ENCODE measurements at regions not wholly inside any gene's neighbourhood (a gene's known extent, or its start where the extent isn't known, plus 50 kb on each side); places are given as distances from the start of the nearest gene placed in this dataset.

DNA sequence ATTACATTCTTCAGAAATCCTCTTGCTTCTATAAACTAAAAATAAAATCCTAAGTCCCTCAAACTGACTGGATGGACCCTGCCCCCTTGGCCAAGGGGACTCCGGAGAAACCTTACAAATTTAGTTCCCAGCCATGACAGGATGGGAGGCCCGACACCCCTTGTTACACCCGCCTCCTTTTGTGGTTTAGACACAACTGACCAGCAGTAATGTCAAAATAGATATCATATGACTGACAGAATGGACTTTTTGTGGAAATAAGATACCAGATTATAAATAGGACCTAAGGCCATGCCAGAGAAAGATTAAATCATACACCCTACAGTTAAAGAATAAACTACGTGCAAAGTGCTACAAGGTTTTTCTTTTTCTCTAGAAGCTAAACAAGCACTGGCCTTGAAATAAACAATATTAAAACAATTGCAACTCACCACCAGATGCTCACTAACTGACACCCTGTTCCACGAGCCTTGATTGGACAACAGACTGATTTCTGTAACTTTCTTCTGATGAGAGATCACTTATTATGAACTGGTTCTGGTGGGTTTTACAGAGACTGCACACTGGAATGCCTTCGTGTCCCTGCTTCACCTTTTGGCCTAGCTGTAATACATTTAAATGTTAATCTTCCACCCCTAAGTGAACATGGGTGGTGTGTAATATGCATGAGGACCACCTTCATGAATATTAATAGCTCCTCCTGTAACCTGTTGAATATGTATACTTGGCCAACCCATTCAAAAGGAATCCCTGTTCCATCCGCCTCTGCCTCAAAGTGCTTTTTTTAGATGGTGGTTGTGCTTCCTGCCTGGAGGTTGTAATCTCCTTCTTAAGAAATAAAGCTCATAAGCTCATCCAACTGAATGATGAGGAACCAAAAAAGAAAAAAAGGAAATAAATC lies 99.6 kb downstream of the ODF2L start:
- no peak for DNase-seq

DNA sequence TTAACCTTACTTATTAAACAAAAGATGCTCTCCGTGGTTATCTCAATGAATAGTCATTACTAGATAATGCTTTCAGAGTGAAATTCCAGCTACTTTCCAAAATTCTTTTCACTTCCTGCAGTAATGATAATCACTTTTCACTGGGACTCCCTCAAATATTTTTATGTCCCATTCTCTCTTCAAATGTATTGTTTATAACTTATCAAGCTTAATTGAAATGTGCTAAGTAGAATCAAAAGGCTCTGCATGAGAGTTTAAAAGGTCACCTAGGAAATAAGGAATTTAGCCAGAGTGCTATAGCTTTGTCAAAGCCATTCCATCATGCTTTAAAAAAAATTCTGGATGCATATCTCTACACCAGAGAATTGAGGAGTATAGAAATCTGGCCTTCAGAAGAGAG lies 106.4 kb downstream of the ODF2L start:
- DNase-seq = no peak

DNA sequence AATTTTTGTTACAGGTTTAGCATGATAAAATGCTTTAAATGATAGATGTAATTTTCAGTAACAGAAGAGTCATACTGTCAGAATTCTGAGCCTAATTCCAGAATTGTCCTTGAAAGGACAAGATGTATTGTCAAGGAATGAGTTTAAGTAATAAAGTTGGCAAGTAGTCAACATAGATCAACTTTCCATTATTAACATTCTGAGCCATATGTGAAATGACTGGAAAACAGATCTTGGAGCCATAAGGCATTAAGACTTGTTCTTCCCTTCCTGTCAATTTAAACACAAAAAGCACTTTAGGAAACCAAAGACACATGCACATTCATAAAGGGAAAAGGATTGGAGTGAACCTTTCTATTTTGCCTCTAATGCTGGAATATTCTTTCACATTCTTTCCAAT lies 107.0 kb downstream of the ODF2L start:
- no peak for DNase-seq

DNA sequence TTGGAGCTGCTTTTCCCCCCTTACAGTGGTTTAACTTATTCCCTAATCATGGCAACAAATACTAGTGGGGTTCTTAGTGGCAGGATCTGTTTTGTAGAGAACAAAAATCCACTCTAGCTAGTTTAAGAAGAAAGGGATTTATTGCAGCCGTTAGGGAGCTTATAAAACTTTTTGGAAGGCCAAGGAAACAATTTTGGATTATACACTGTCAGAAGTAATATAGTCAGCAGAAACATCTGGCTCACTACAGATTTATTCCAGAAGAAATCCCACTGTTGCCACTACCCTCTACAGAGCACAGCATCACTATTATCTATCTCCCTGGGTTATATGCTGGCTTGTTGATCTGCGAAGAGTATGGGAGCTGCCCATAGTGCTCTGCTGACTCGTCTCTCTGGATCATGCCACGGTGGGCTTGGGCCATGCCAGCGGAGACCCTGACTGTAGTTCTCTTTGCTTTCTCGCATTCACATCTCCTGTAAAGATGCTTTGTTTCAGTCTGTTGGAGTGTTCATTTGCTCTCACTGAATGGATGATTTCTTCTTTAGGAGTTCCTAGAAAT lies 107.5 kb downstream of the ODF2L start:
- no peak for DNase-seq

DNA sequence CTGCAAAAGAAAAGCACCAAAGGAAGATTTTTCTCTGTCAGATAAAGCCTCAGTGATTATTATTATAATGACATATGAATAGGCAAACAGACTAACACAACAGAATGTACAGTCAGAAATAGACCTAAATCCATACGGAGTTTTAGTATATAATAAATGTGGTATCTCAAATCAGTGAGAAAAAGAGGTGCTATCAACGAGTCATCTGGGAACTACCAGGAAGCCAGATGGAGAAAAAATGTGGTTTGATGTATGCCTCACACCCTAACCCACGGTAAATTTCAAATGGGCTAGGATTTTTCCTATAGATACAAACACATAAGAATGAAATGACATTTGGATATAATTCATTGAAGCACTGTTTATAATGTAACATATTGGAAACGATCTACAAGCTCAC lies 110.3 kb downstream of the ODF2L start:
- DNase-seq = no peak

DNA sequence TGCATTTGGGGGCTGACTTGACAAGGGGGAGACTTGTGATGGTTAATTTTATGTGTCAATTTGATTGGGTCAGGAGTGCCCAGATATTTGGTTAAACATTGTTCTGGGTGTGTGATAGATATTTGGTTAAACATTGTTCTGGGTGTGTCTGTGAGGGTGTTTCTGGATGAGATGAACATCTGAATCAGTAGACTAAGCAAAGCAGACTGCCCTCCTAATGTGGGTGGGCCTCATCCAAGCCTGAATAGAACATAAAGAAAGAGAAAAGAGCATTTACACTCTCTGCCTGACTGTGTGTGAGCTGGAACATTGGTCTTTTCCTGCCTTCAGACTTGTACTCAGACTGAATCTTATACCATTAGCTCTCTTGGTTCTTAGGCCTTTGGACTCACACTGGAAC lies 113.5 kb downstream of the ODF2L start:
- DNase-seq = no peak

DNA sequence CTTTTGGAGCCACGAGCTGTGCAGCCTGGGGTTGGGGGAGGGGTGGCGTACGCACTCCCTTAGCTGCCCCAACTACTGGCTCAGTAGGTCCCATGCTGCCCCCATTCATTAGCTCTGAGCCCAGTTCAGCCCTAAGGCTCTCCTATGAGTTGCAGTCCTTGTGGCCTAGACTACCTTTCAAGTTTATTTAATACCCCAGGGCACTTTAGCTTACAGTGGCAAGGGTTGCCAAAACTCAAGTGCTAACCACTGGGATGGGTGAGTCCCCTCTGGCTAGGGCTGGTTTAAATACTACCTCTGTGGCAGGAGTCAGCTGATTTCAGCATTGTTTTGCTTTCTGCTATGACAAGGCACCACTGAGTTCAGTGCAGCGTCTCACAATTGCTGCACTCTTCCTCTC lies 118.2 kb downstream of the ODF2L start:
- no peak for DNase-seq

DNA sequence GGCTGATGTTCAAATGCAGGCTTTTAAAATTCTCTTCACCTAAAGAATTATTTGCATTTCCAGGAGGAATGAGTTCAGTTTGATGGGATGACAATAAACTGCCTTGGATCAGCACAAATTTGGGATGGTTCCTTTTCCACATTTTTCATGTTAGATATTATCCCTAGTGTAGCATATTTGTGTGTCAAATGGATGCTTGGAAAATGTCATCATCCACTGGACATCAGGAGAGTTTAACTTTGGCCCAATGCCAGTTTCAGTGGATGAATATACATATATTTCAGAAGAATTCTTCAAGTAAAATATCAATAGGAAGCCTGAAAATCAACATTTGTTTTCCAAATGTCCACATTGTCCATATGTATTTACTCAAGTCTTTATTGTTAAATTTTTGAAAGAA lies 116.5 kb upstream of the COL24A1 start:
- DNase-seq = no peak

DNA sequence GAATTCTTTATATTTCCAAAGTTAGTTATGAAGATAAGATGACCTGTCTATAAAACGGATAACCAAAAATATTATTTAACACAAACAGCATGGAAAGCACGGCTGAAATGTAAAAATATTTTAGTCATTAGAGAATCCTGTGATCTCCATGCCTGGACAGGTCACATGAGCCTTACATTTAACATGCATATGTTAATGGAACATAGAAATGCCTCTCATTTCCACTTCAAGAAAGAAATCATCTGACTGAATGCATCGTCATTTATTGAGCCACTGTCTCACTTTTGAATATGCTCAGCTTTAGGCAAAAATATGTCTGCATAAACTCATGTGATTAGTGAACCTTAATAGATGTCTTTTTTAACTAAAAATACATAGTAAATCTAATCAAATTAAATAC lies 115.5 kb upstream of the COL24A1 start:
- DNase-seq = no peak

DNA sequence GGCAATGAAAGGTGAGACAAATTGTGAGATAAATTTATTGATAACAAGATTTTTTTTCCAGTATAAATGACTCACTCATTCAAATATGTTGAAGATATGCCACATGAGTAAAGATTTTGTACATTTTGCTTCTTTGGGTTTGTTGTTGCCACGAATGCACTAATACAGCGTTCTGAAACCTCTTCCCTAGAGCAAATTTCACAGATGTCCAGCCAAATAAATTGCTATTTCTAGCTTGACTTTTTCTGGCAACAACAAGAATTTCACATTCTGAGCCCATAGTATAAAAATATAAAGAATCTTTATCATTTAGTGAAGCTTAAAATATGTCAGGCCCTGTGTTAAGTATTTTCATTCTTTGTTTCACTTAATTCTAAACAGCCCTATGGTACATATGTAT lies 114.5 kb upstream of the COL24A1 start:
- no peak for DNase-seq

DNA sequence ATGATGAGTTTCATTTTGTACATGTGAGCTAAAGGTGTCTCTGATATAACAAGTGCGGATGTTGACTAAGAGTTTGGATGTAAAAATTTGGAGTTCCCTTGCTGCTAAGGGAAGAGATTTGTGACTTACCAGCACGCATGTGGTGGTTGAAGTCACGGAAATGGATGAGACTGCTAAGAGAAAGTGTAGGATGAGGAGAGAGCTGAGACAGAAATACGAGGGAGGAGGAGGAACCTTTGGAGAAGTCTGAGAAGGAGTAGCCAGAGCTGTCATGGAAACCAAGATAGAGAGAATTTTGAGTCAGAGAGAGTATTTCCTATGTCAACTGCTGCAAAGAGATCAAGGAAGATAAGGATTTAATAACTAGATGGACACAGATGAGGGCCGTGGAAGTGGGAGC lies 106.5 kb upstream of the COL24A1 start:
- DNase-seq = no peak

DNA sequence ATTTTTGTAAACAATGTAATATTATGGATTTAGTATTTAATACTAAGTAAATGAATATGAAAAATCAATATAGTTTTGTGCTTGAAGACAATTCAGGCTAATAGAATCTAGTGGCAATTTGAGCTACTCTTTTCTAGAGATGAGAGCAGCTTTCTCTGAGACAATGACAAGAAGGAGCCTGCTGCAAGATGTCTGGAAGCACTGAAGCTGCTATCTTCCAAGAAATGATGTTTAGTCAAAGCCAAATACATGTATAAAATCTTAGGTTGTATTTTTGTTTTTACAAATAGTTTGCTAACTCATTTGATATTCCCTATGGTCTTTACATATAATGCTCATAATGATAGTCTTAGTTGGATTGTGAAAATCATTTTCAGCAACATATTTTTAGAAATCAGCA lies 103.9 kb upstream of the COL24A1 start:
- DNase-seq = no peak

DNA sequence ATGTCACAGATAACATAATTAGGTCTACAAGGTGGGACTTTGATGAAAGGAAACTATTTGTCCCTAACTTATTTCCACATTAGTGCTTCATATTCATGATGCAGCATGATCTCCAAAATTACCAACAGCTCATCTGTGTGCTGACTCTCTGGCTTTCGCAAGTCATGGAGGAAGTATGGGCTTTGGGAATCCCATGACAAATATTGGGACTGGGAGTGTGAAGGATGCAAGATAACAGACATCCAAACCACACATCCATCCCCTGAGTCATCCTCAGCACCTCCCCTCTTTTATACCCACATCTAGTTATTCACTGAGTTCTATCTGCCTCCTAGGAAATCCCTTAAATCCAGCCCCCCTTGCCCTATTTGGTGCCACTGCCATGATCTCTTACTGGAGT lies 102.8 kb upstream of the COL24A1 start:
- no peak for DNase-seq

DNA sequence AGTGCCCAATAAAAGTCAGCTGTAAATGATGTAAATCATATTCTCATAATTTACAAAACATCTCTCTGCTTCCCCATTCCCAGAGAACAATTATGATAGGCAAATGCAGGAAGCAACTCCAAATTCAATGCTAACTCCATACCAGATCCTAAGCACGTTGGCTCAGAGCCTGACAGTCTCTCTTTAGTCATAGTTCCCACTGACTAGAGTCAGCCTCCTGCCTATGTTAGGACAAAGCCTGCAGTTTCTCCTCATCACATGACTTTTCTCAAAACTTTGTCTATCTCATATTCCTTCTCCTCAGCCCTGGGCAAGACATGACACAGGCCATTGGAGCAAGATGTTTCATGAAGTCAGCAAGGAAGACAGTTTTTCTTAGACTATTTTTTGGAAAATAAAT lies 101.5 kb upstream of the COL24A1 start:
- no peak for DNase-seq

DNA sequence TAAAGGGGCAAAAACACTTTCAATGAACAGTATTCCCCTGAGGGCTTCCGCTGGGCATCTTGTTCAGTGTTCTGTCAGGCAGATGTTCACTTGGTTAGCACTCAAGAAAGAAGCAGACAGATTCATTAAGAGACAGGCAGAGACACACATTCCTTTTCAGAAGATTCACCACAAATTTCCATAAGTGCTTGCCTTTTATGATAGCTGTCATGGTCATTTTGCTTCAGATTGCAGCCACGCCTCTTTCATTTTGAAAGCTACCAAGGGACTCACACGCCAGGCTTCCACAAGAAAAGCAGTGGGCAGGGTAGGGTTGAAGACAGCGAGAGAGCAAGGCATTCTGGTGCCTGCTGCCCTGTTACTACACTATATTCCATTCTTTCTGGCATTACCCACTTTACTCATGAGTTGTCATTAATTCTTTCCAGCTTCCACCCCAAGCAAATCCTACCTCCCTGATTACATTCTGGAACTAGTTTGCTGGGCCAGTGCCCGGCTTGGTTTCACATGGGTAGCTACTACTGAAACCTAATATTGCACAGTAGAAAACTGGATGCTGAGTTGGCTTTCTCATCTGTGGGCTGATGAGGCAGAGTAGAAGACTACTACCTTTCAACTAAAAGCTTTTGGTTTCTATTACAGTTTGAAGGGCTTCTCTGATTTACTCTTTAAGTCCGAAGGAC lies 91.2 kb upstream of the COL24A1 start:
- DNase-seq = no peak

DNA sequence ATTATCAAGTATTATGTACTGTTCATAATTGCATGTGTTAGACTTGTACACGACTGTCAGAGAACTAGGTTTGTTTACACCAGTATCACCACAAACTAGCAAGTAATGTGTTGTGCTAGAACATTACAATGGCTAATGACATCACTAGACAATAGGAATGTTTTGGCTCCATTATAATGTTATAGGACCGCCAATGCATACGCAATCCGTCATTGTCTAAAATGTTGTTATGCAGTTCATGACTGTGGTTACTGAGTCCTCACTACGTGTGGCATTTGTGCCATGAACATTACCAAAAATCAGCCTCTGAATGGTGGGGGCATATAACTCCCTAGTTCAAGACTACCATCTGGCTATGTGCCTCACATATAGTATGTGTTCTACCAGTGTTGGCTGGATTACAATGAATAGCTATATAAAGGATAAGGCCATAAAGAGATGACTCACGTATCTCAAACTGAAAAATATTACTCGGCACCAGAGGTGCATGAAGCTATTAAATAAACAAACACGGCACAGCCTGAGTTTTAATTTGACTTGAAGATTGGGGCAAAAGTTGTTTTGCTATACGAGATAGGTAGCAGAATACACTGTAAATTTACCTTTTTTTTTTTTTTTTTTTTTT lies 89.1 kb upstream of the COL24A1 start:
- no peak for DNase-seq

DNA sequence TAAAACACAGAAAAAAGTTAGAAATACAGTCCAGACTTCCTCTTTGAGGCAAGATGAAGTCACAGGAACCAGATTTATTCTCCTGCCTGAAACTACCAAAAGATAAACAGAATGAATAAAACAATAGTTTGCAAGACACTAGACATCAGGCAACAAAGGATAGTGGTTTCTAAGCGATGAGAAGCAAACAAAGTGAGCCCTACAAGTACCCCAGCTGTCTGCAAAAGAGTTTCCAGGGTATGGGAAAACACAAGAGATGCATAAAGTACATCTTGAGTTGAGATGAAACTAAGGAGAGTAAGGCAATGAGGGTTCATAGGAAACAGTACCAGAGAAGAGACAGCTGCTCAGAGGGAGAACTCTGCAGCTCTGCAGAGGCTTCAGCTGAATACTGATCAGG lies 83.3 kb upstream of the COL24A1 start:
- no peak for DNase-seq

DNA sequence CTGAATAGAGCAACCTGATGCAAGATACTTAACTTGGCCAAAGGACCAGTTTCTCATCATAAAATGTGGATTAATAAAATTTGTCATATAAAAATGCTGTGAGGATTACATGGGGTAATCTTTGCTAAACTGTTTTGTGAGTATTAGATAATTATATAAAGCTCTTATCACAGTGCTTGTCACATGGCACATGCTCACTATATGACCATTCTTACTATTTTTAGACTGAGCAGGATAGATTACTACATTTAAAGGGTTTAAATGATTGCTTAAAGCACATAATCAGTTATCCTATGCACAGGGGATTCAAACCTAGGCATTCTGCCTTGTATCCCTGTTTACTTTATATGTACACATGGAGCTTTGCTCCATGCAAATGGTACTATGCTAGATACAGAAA lies 82.9 kb upstream of the COL24A1 start:
- DNase-seq = no peak

DNA sequence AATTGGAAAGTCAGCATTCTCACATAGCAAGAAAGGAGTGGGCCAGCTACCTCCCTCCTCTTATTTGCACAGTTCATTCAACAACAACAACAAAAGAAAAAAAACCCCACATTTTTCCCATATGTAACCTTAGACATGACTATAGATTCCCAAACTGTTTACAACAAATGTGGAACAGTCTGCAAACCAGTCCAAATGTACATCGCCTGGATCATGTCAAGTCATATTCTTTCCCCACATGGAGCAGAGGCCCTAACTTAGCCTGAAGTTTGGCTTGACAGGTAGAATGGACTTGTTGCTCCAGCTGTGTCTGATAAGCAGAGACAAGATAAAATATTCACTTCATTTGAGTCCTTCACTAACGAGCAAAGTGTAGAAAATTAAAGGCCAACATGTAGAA lies 81.7 kb upstream of the COL24A1 start:
- no peak for DNase-seq

DNA sequence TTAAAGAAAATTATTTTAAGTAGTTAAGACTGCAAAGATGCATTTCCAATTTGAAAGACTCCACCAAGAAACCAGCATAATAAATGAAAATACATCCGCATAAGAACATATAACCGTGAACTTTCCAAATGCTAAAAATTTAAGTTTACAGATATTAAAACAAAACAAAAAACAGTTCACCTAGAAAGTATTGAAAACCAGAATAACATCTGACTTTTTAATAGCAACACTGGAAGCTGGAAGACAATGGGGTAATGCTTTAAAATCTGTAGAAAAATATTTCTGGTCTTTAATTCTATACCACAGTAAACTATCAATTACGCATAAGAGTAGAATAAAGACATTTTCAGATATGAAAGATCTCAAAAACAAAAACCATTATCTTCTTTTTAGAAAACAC lies 79.3 kb upstream of the COL24A1 start:
- no peak for DNase-seq

DNA sequence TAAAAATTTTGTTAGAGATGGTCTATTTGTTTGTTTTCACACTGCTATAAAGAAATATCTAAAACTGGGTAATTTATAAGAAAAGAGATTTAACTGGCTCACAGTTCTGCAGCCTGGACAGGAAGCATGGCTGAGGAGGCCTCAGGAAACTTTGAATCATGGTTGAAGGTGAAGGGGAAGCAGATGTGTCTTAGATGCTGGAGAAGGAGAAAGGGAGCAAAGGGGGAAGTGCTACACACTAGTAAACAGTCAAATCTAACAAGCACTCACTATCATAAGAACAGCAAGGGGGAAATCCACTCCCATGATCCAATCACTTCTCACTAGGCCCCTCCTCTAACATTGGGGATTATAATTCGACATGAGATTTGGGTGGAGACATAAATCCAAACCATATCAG lies 76.8 kb upstream of the COL24A1 start:
- no peak for DNase-seq

DNA sequence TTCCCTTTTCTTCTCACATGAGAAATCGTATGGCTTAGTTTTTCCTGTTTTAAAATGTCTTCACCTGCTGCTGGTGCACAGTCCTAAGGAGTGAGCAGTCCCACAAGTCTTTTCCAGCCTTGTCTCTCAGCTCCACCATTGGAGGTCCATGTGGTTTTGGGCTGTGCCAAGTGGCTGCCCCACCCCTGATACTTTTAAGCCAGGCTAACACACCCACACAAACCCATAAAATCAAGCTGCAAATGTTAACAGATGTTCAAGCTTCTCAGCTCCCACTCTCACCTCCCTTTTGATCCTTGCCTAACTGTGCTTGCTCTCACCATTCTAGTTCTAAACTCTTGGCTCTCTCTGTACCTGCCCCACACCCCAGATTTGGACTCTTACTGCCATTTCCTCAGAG lies 74.5 kb upstream of the COL24A1 start:
- no peak for DNase-seq

DNA sequence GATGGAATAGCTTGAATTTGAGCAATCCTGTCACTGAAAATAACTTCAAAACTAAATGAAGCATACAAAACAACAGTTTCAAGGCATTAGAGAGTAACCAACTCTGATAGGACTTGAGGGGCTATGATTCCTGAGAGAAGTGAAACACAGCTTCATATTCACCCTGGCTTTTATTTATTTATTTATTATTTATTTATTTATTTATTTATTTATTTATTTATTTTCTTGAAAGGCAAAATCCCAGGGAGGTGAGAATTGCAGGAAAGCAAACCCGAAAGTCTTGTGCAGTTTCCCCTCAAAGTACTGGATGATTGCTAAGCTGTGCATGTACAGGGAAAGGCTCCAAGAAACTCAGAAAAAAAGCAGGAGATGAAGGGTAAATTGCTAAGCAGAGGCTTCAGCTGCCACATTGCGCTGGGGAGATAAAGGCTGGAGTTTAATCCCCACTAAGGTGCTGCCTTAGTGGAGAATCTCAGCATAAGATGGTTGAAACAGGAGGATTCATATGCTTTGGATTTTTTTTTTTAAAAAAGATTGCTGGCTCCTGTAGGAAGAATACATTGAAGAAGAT lies 72.9 kb upstream of the COL24A1 start:
- no peak for DNase-seq

DNA sequence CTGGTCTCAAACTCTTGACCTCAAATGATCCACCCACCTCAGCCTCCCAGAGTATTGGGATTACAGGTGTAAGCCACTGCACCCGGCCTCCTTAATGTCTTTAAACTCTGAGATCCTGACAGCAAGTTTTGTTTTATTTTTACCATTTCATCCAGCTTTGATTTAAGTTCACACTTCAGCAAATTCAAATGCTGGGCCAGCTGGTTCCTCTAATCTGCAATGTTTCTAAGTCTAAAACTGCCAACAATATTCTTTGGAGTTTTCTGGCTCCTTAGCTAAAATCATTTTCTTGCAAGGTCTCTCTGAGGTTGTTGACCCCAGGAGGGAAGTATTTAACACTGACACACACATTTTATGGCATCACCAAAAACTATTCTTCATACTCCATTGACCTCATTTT lies 72.0 kb upstream of the COL24A1 start:
- DNase-seq = no peak
